Caco-2 (cell line): ENCODE measurements at regions not wholly inside any gene's neighbourhood (a gene's known extent, or its start where the extent isn't known, plus 50 kb on each side); places are given as distances from the start of the nearest gene placed in this dataset.
A peak's percentile ranks its signal among the peaks of the same experiment; 100 is the strongest.

Experiments used
- BruUV-seq: library from RNA; stranded (reverse); fragments of 400-500 nt; replicated peaks from 2 replicates; lab custom pipeline; 2021; lab: Mats Ljungman, UMichigan
- CTCF ChIA-PET: fragments of 300-600 bp; sonication (Branson Sonifier 250); formaldehyde crosslinking; loops from one replicate; lab custom pipeline; 2022; ENCODE audit warnings: antibody characterized with exemption; lab: Charles Lee
- POLR2A ChIA-PET: fragments of 300-600 bp; sonication (Branson Sonifier 250); formaldehyde crosslinking; loops from one replicate; lab custom pipeline; 2022; ENCODE audit warnings: antibody characterized with exemption; lab: Charles Lee
- DNase-seq, 2 experiments: peaks; one replicate each; pipeline versions ENCODE4 v3.0.0 to v3.0.0-alpha.2; 2020 to 2022
- H3K27me3 ChIP-seq: replicated peaks from 2 replicates; pipeline ENCODE4 v1.6.0; 2011; ENCODE audit warnings: low read length; ENCODE audit not compliant: control insufficient read depth, insufficient read depth
- H3K36me3 ChIP-seq: 2 replicates; pipeline ENCODE4 v1.5.1; 2011; ENCODE audit warnings: low read length; ENCODE audit not compliant: control insufficient read depth, insufficient read depth
- H3K4me1 ChIP-seq: fragments of 250-450 bp; sonication (Bioruptor Pico); 2 replicates; pipeline ENCODE4 v1.5.1; 2020; ENCODE audit warnings: mild to moderate bottlenecking
- H3K4me3 ChIP-seq: 2 replicates; pipeline ENCODE4 v1.5.1; 2011; ENCODE audit warnings: low read depth, mild to moderate bottlenecking, control low read depth, low read length
- H3K9me3 ChIP-seq: fragments of 250-450 bp; sonication (Bioruptor Pico); 2 replicates; pipeline ENCODE4 v1.5.1; 2020; ENCODE audit warnings: mild to moderate bottlenecking, moderate library complexity
- H3K27ac Mint-ChIP-seq: one replicate; pipeline ENCODE4 v1.8.0; 2022; ENCODE audit warnings: mixed read lengths; ENCODE audit not compliant: unreplicated experiment
- H3K27me3 Mint-ChIP-seq: one replicate; pipeline ENCODE4 v1.8.0; 2022; ENCODE audit warnings: mixed read lengths; ENCODE audit not compliant: insufficient read depth, unreplicated experiment
- H3K36me3 Mint-ChIP-seq: one replicate; pipeline ENCODE4 v1.8.0; 2022; ENCODE audit warnings: mild to moderate bottlenecking, mixed read lengths; ENCODE audit not compliant: insufficient read depth, unreplicated experiment
- H3K4me1 Mint-ChIP-seq: one replicate; pipeline ENCODE4 v1.8.0; 2022; ENCODE audit warnings: low read depth, mixed read lengths; ENCODE audit not compliant: unreplicated experiment
- H3K4me3 Mint-ChIP-seq: one replicate; pipeline ENCODE4 v1.8.0; 2022; ENCODE audit warnings: mild to moderate bottlenecking, moderate library complexity, mixed read lengths; ENCODE audit not compliant: unreplicated experiment
- H3K9me3 Mint-ChIP-seq: one replicate; pipeline ENCODE4 v1.8.0; 2022; ENCODE audit warnings: mixed read lengths; ENCODE audit not compliant: unreplicated experiment
- intact Hi-C: fragments of 100-400 bp; cut with micrococcal nuclease; formaldehyde crosslinking; loops from one replicate; pipeline ENCODE4 v1.10.0; 2022; ENCODE audit not compliant: unreplicated experiment
- TF ChIP-seq, protein P1 (sequence below), 2 experiments: fragments of 200-600 bp in 1 of 2; IDR thresholded peaks; 1 replicate in 1 of 2; 2 replicates in 1 of 2; pipeline versions ENCODE4 v1.5.1 to v1.8.0; 2011 to 2022; ENCODE audit warnings: antibody characterized with exemption in 1 of 2, control low read depth in 1 of 2, inconsistent platforms in 1 of 2, low read depth in 1 of 2, low read length in 1 of 2, mild to moderate bottlenecking in 1 of 2, moderate library complexity in 1 of 2; ENCODE audit not compliant: insufficient read depth in 1 of 2, severe bottlenecking in 1 of 2, unreplicated experiment in 1 of 2

DNA sequence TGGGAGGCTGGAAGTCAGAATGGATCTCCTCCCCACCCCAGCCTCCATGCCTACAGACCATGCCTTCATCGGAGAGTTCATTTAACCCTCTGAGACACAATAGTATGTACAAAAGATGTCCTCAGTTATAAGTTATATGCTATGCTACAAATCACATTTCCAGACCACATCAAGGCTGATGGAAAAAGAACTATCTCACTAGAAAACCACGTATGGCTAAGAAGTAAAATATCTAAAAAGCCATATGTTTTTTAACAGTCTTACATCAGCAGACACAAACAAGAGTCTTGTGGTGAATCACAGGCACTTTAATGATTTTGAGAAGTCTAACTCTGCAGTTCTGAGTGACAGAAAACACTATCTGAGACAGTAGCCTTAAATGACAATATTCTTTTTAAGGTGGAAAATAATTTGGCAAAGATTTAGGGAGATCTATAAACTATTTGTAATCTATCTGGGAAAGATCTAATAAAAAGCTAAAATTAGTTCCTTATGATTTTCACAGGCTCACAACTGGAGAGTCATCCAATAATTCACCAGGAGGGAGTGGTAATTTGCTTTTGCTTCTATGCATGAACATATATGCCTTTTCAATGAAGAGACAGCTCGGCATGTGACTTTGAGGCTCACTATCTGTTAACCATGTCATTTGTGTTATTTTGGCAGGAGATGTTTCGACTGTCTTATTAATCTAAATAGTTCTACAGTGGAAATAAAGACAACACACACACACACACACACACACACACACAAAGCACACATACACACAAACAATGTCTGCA lies 197.5 kb downstream of the IRS1 start:
- no peak overlapping the region for H3K27ac Mint-ChIP-seq
- POLR2A ChIA-PET = no interaction called here
- TF ChIP-seq, protein P1, sequence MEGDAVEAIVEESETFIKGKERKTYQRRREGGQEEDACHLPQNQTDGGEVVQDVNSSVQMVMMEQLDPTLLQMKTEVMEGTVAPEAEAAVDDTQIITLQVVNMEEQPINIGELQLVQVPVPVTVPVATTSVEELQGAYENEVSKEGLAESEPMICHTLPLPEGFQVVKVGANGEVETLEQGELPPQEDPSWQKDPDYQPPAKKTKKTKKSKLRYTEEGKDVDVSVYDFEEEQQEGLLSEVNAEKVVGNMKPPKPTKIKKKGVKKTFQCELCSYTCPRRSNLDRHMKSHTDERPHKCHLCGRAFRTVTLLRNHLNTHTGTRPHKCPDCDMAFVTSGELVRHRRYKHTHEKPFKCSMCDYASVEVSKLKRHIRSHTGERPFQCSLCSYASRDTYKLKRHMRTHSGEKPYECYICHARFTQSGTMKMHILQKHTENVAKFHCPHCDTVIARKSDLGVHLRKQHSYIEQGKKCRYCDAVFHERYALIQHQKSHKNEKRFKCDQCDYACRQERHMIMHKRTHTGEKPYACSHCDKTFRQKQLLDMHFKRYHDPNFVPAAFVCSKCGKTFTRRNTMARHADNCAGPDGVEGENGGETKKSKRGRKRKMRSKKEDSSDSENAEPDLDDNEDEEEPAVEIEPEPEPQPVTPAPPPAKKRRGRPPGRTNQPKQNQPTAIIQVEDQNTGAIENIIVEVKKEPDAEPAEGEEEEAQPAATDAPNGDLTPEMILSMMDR (IDR thresholded peaks at IDR 0.05; ENCODE audit: insufficient read depth in 1 of 2, low read depth in 1 of 2, low read length in 1 of 2, severe bottlenecking in 1 of 2, unreplicated experiment in 1 of 2) = no peak
- DNase-seq = no peak
- no TSS peak for BruUV-seq
- H3K36me3 Mint-ChIP-seq = no peaks in the 10 kb centered on the region
- H3K4me3 Mint-ChIP-seq = no peak overlapping the region
- H3K4me3 ChIP-seq = no peak overlapping the region
- no peaks in the 10 kb centered on the region for H3K36me3 ChIP-seq
- H3K4me1 Mint-ChIP-seq = peaks cover 9% of the 10 kb centered on the region
- H3K4me1 ChIP-seq = peaks cover 16% of the 10 kb centered on the region
- no peaks in the 10 kb centered on the region for H3K27me3 ChIP-seq
- intact Hi-C loops = loop anchor here (10.0 kb wide), 1 partner anchor 127 kb away; no protein-coding TSS in a partner anchor
- H3K9me3 Mint-ChIP-seq = peaks cover 1% of the 10 kb centered on the region
- no peaks in the 10 kb centered on the region for H3K27me3 Mint-ChIP-seq
- CTCF ChIA-PET = no interaction called here
- H3K9me3 ChIP-seq = no peaks in the 10 kb centered on the region

DNA sequence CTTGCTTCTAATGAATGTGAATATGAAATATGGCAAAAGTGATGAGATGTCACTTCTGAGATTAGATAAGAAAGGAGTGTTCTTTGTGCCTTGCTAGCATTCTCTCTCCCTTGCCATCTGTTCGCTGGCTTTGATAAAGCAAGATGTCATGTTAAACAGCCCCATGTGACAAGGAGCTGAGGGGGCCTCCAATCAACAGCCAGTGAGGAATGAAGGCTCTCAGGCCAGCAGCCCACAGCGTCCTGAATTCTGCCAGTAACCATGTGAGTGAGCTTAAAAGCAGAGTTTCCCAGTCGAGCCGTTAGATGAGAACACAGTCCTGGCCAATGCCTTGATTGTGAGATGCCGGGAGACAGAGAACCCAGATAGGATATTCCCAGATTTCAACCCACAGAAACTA lies 198.8 kb downstream of the IRS1 start:
- peaks cover 15% of the 10 kb centered on the region for H3K4me1 Mint-ChIP-seq
- H3K27me3 Mint-ChIP-seq = no peaks in the 10 kb centered on the region
- H3K9me3 ChIP-seq = no peaks in the 10 kb centered on the region
- H3K36me3 ChIP-seq = no peaks in the 10 kb centered on the region
- no peaks in the 10 kb centered on the region for H3K36me3 Mint-ChIP-seq
- CTCF ChIA-PET = interaction anchor here (0.5 kb wide), 1 partner anchor 387 kb away, joined by 3 read pairs; no protein-coding TSS in a partner anchor
- no peak overlapping the region for H3K4me3 ChIP-seq
- H3K27ac Mint-ChIP-seq = no peak overlapping the region
- peaks cover 14% of the 10 kb centered on the region for H3K9me3 Mint-ChIP-seq
- no peak overlapping the region for H3K4me3 Mint-ChIP-seq
- H3K4me1 ChIP-seq = peaks cover 16% of the 10 kb centered on the region
- no peaks in the 10 kb centered on the region for H3K27me3 ChIP-seq
- intact Hi-C loops = loop anchor here (10.0 kb wide), 1 partner anchor 126 kb away; no protein-coding TSS in a partner anchor
- POLR2A ChIA-PET = no interaction called here
- BruUV-seq = no TSS peak
- DNase-seq = peak in 1 of 2 experiments; percentile 45
- TF ChIP-seq, protein P1 (IDR thresholded peaks at IDR 0.05; ENCODE audit: insufficient read depth in 1 of 2, low read depth in 1 of 2, low read length in 1 of 2, severe bottlenecking in 1 of 2, unreplicated experiment in 1 of 2) = no peak

DNA sequence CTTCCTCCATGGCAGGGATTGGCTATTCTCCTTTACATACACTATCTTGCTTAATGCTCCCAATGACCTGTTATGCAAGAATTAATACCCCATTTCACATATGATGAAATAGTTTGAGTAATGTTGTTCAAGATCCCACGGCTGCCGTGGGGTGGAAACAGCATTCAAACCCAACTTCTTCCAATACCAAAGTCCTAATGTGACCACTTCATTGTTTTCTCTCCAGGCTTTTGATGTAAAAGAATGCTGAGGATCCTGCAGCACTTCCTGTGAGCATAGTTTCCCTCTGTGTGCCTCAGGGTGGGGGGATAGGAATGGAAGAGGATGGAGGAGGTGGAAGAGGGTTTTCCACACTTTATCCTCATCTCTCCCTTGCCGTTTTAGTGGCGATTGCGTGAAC lies 199.4 kb downstream of the IRS1 start:
- peaks cover 15% of the 10 kb centered on the region for H3K4me1 Mint-ChIP-seq
- Histone ChIP-seq H3K4me1 (peaks cover 16% of the 10 kb centered on the region), H3K36me3 (no peaks in the 10 kb centered on the region), H3K27me3 (no peaks in the 10 kb centered on the region), H3K9me3 (no peaks in the 10 kb centered on the region), H3K4me3 (no peak overlapping the region)
- CTCF ChIA-PET = no interaction called here
- POLR2A ChIA-PET = no interaction called here
- H3K9me3 Mint-ChIP-seq = peaks cover 17% of the 10 kb centered on the region
- peak; percentile 13 to 47 for DNase-seq
- no TSS peak for BruUV-seq
- TF ChIP-seq, protein P1 (IDR thresholded peaks at IDR 0.05; ENCODE audit: insufficient read depth in 1 of 2, low read depth in 1 of 2, low read length in 1 of 2, severe bottlenecking in 1 of 2, unreplicated experiment in 1 of 2) = no peak
- H3K27ac Mint-ChIP-seq = no peak overlapping the region
- H3K36me3 Mint-ChIP-seq = no peaks in the 10 kb centered on the region
- intact Hi-C loops = loop anchor here (10.0 kb wide), 1 partner anchor 125 kb away; no protein-coding TSS in a partner anchor
- no peak overlapping the region for H3K4me3 Mint-ChIP-seq
- H3K27me3 Mint-ChIP-seq = no peaks in the 10 kb centered on the region
